SK-N-SH (cell line): ENCODE measurements at regions not wholly inside any gene's neighbourhood (a gene's known extent, or its start where the extent isn't known, plus 50 kb on each side); places are given as distances from the start of the nearest gene placed in this dataset.

Source experiments
- CTCF ChIA-PET: fragments of 300-600, 350-600 bp; formaldehyde crosslinking; extraction: SDS; loops from one replicate; lab custom pipeline; 2021; lab: Yijun Ruan, JAX
- POLR2A ChIA-PET: fragments of 350-600 bp; sonication (Branson Sonifier 250); formaldehyde crosslinking; extraction: SDS; loops from one replicate; lab custom pipeline; 2020; ENCODE audit warnings: antibody characterized with exemption, inconsistent platforms; lab: Yijun Ruan, JAX
- DNase-seq: peaks from one replicate; pipeline ENCODE4 v3.0.0; 2012
- H2AFZ ChIP-seq: fragments of 200-600 bp; sonication (generic); 2 replicates; pipeline ENCODE4 v1.8.1; 2016; ENCODE audit warnings: antibody characterized with exemption, mild to moderate bottlenecking, low read depth
- H3F3A ChIP-seq: fragments of 200-600 bp; sonication (generic); replicated peaks from 2 replicates; pipeline ENCODE3; 2016; ENCODE audit warnings: antibody characterized with exemption, mild to moderate bottlenecking; ENCODE audit not compliant: insufficient read depth
- H3K27ac ChIP-seq, 2 experiments: fragments of 200-500 bp in 1 of 2; fragments of 200-600 bp in 1 of 2; sonication (Bioruptor generic) in 1 of 2; sonication (generic), shearing (Covaris generic) in 1 of 2; 2 replicates each; pipeline versions ENCODE4 v1.5.1 to v1.6.1; 2014 to 2016; ENCODE audit warnings: low read depth in 2 of 2, inconsistent platforms in 1 of 2, low read length in 1 of 2, mild to moderate bottlenecking in 1 of 2, mixed read lengths in 1 of 2
- H3K27me3 ChIP-seq: fragments of 200-600 bp; sonication (generic), shearing (Covaris generic); 2 replicates; pipeline ENCODE4 v1.6.1; 2016; ENCODE audit warnings: mixed run types; ENCODE audit not compliant: insufficient read depth
- H3K36me3 ChIP-seq, 2 experiments: fragments of 200-500 bp in 1 of 2; fragments of 200-600 bp in 1 of 2; sonication (Bioruptor generic) in 1 of 2; sonication (generic) in 1 of 2; replicated peaks in 1 of 2; 2 replicates each; pipeline versions ENCODE3 to v1.5.1; 2014 to 2016; ENCODE audit warnings: low read length in 1 of 2, mild to moderate bottlenecking in 1 of 2; ENCODE audit not compliant: insufficient read depth in 2 of 2, control insufficient read depth in 1 of 2
- H3K4me1 ChIP-seq, 2 experiments: fragments of 200-500 bp in 1 of 2; fragments of 200-600 bp in 1 of 2; sonication (Bioruptor generic) in 1 of 2; sonication (generic), shearing (Covaris generic) in 1 of 2; 2 replicates each; pipeline versions ENCODE4 v1.5.1 to v1.6.1; 2014 to 2016; ENCODE audit warnings: low read depth in 1 of 2, low read length in 1 of 2, mixed run types in 1 of 2; ENCODE audit not compliant: insufficient read depth in 2 of 2, control insufficient read depth in 1 of 2
- H3K4me2 ChIP-seq: fragments of 200-600 bp; sonication (generic), shearing (Covaris generic); 2 replicates; pipeline ENCODE4 v1.6.1; 2017; ENCODE audit warnings: mixed run types
- H3K4me3 ChIP-seq, 2 experiments: fragments of 200-500 bp in 1 of 2; fragments of 200-600 bp in 1 of 2; sonication (Bioruptor generic) in 1 of 2; sonication (generic), shearing (Covaris generic) in 1 of 2; 2 replicates each; pipeline versions ENCODE4 v1.5.1 to v1.8.1; 2014 to 2016; ENCODE audit warnings: low read depth in 2 of 2, inconsistent platforms in 1 of 2, low read length in 1 of 2, mild to moderate bottlenecking in 1 of 2, mixed read lengths in 1 of 2, moderate library complexity in 1 of 2
- H3K79me2 ChIP-seq: fragments of 200-600 bp; sonication (generic); 2 replicates; pipeline ENCODE4 v1.8.1; 2017; ENCODE audit warnings: mild to moderate bottlenecking; ENCODE audit not compliant: insufficient read depth
- H3K9ac ChIP-seq: fragments of 200-600 bp; sonication (generic); 2 replicates; pipeline ENCODE4 v1.6.1; 2017; ENCODE audit warnings: mixed run types
- H3K9me2 ChIP-seq: fragments of 200-600 bp; sonication (generic); 2 replicates; pipeline ENCODE4 v1.6.1; 2017; ENCODE audit warnings: mixed run types
- H3K9me3 ChIP-seq: fragments of 200-600 bp; sonication (generic); 2 replicates; pipeline ENCODE4 v1.6.1; 2017; ENCODE audit warnings: mixed run types, mild to moderate bottlenecking, moderate library complexity
- H4K20me1 ChIP-seq: fragments of 200-600 bp; sonication (generic); 2 replicates; pipeline ENCODE4 v1.6.1; 2017; ENCODE audit warnings: mild to moderate bottlenecking, mixed run types; ENCODE audit not compliant: insufficient read depth
- CTCF ChIP-seq: fragments of 200-600 bp; sonication (generic); IDR thresholded peaks from 2 replicates; pipeline ENCODE4 v1.6.1; 2017; ENCODE audit warnings: antibody characterized with exemption, mild to moderate bottlenecking, moderate library complexity
- ELF1 ChIP-seq: IDR thresholded peaks from 2 replicates; pipeline ENCODE4 v1.4.0; 2012
- EZH2phosphoT487 ChIP-seq: fragments of 200-600 bp; sonication (generic); IDR thresholded peaks from 2 replicates; pipeline ENCODE4 v1.6.1; 2017; ENCODE audit warnings: low read depth, mixed run types, mild to moderate bottlenecking, antibody characterized with exemption, moderate library complexity, borderline replicate concordance
- FOXJ3 ChIP-seq: sonication (generic); formaldehyde crosslinking; IDR thresholded peaks from 2 replicates; pipeline ENCODE4 v1.5.1; 2020; ENCODE audit warnings: mild to moderate bottlenecking, missing genetic modification reagents
- GABPA ChIP-seq: IDR thresholded peaks from 2 replicates; pipeline ENCODE4 v1.4.0; 2012; ENCODE audit warnings: low read depth, mild to moderate bottlenecking
- JUND ChIP-seq: IDR thresholded peaks from 2 replicates; pipeline ENCODE4 v1.4.0; 2012
- MEF2A ChIP-seq: IDR thresholded peaks from 2 replicates; pipeline ENCODE4 v1.4.0; 2012; ENCODE audit warnings: low read depth, borderline replicate concordance
- NRF1 ChIP-seq: IDR thresholded peaks from 2 replicates; pipeline ENCODE4 v1.6.1; 2012; ENCODE audit warnings: low read depth, mild to moderate bottlenecking, low read length
- TCF12 ChIP-seq: IDR thresholded peaks from 2 replicates; pipeline ENCODE4 v1.4.0; 2012
- USF1 ChIP-seq: IDR thresholded peaks from 2 replicates; pipeline ENCODE4 v1.4.0; 2012; ENCODE audit warnings: low read depth, borderline replicate concordance
- ZBTB33 ChIP-seq: IDR thresholded peaks from 2 replicates; pipeline ENCODE4 v1.4.0; 2012; ENCODE audit warnings: low read depth, borderline replicate concordance
- WGBS: methylation state at CpG from one replicate; pipeline ENCODE4 v1.1.6; 2017; ENCODE audit warnings: low lambda C conversion rate; 5-methylcytosine and 5-hydroxymethylcytosine counted together
- TF ChIP-seq, protein P1 (sequence below): IDR thresholded peaks from 2 replicates; pipeline ENCODE4 v1.4.0; 2012; ENCODE audit warnings: low read depth

- H3K9me3 ChIP-seq = no peaks in the 10 kb centered on the region
- no peak overlapping the region for H3K27ac ChIP-seq
- no peaks in the 10 kb centered on the region for H4K20me1 ChIP-seq
- H3K27me3 ChIP-seq = no peaks in the 10 kb centered on the region
- H3K4me2 ChIP-seq = no peak overlapping the region
- H3K9ac ChIP-seq = no peak overlapping the region
- POLR2A ChIA-PET = no interaction called here
- H3K36me3 ChIP-seq = no peaks in the 10 kb centered on the region
- CTCF ChIA-PET = no interaction called here
- peaks cover under 1% of the 10 kb centered on the region for H3F3A ChIP-seq
- no peak for DNase-seq
- H3K4me1 ChIP-seq = no peaks in the 10 kb centered on the region
- no peak overlapping the region for H3K4me3 ChIP-seq
- H3K9me2 ChIP-seq = no peaks in the 10 kb centered on the region
- 92% methylated on average over 15 of the region's 26 CpGs for WGBS
- no peak overlapping the region for H2AFZ ChIP-seq
- no peak for TF ChIP-seq NRF1
- H3K79me2 ChIP-seq = no peaks in the 10 kb centered on the region
Observed at GRCh38 chr16:14369734-14370598, 260.1 kb downstream of the PARN start.

DNA sequence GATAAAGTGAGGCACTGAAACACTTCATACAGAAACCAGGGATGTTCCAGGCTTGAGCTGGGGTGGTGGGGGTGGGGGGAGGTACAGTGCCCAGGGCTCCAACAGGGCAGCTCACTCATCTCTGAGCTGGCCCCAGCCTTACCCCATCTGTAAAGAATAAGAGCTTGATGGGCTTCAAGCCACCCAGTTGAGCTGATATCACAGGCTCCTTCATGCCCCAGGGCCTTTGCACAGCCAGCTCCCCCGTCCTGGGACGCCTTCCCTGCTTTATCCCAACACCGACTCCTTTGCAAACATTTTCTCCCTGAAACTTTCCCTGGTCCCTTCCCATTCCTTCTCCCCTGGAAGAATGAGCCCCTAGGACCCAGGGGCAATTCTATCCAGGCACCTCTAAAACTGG lies 261.7 kb downstream of the PARN start:
- no peaks in the 10 kb centered on the region for H3K27me3 ChIP-seq
- CTCF ChIA-PET = no interaction called here
- POLR2A ChIA-PET = no interaction called here
- no peaks in the 10 kb centered on the region for H3K36me3 ChIP-seq
- no peaks in the 10 kb centered on the region for H3F3A ChIP-seq
- H3K9me3 ChIP-seq = no peaks in the 10 kb centered on the region
- H3K4me1 ChIP-seq = no peaks in the 10 kb centered on the region
- no peaks in the 10 kb centered on the region for H3K79me2 ChIP-seq
- H3K4me3 ChIP-seq = no peak overlapping the region
- H3K9me2 ChIP-seq = no peaks in the 10 kb centered on the region
- no peak overlapping the region for H3K27ac ChIP-seq
- no peak for TF ChIP-seq CTCF
- TF ChIP-seq EZH2phosphoT487 = no peak
- TF ChIP-seq JUND = no peak
- no peak for TF ChIP-seq MEF2A
- TF ChIP-seq, protein P1, sequence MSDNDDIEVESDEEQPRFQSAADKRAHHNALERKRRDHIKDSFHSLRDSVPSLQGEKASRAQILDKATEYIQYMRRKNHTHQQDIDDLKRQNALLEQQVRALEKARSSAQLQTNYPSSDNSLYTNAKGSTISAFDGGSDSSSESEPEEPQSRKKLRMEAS = no peak
- TF ChIP-seq GABPA = no peak
- TF ChIP-seq ZBTB33 = no peak
- no peak for TF ChIP-seq TCF12
- no peak for TF ChIP-seq USF1
- no peak for TF ChIP-seq ELF1
- no peak for TF ChIP-seq FOXJ3 (CRISPR knock-in tag)
- TF ChIP-seq NRF1 = no peak
- H3K9ac ChIP-seq = no peak overlapping the region
- no peak for DNase-seq
- H4K20me1 ChIP-seq = no peaks in the 10 kb centered on the region
- WGBS = 79% methylated on average over 3 of the region's 3 CpGs
- H2AFZ ChIP-seq = no peak overlapping the region
- no peak overlapping the region for H3K4me2 ChIP-seq
